Endothelial cell (in vitro differentiated cells): ENCODE measurements at regions not wholly inside any gene's neighbourhood (a gene's known extent, or its start where the extent isn't known, plus 50 kb on each side); places are given as distances from the start of the nearest gene placed in this dataset.

Source experiments
- DNase-seq: peaks from one replicate; pipeline ENCODE4 v3.0.0; 2021; ENCODE audit warnings: low spot score
- H3K27ac Mint-ChIP-seq: one replicate; pipeline ENCODE4 v1.8.0; 2021; ENCODE audit warnings: mixed read lengths, inconsistent platforms; ENCODE audit not compliant: unreplicated experiment
- H3K27me3 Mint-ChIP-seq: one replicate; pipeline ENCODE4 v1.8.0; 2021; ENCODE audit warnings: mild to moderate bottlenecking, moderate library complexity, mixed read lengths, inconsistent platforms; ENCODE audit not compliant: unreplicated experiment
- H3K36me3 Mint-ChIP-seq: one replicate; pipeline ENCODE4 v1.8.0; 2021; ENCODE audit warnings: mild to moderate bottlenecking, low read depth, mixed read lengths, inconsistent platforms; ENCODE audit not compliant: unreplicated experiment
- H3K4me1 Mint-ChIP-seq: one replicate; pipeline ENCODE4 v1.8.0; 2021; ENCODE audit warnings: mild to moderate bottlenecking, mixed read lengths, inconsistent platforms; ENCODE audit not compliant: unreplicated experiment
- H3K4me3 Mint-ChIP-seq: one replicate; pipeline ENCODE4 v1.8.0; 2021; ENCODE audit warnings: mild to moderate bottlenecking, mixed read lengths, inconsistent platforms; ENCODE audit not compliant: unreplicated experiment
- H3K9me3 Mint-ChIP-seq: one replicate; pipeline ENCODE4 v1.8.0; 2021; ENCODE audit warnings: mixed read lengths, inconsistent platforms; ENCODE audit not compliant: unreplicated experiment
- TF ChIP-seq, protein P1 (sequence below): fragments of 200-600 bp; sonication (generic); IDR thresholded peaks from one replicate; pipeline ENCODE4 v1.5.0; 2021; ENCODE audit warnings: antibody characterized with exemption; ENCODE audit not compliant: unreplicated experiment

DNA sequence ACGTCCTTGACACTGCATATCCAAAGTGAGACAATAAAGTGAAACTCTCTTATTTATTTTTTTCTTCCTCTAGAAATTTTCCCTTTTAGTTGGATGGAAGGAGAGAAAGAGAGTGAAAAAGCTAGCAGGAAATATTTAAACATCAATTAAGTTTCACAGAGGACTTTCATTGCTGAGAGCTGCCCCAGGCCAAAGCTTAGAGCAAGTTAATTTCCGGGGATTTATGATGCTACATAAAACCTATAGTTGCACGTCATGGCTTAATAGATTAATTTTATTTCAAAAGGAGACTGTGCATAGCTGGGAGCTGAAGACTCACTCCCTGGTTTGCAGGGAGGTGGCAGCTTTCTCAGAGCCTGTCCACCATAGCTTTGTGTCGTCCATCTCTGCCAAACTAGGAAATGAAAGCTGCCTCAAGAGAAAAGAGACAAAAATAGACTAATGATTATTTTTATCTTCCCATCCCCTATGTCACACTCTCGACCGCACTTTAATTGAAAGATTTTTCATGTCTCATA, 323.3 kb upstream of the RAB6C start:
- no peaks in the 10 kb centered on the region for H3K36me3 Mint-ChIP-seq
- DNase-seq, result no peak
- no peaks in the 10 kb centered on the region for H3K4me1 Mint-ChIP-seq
- H3K27ac Mint-ChIP-seq, result no peak overlapping the region
- TF ChIP-seq, protein P1, sequence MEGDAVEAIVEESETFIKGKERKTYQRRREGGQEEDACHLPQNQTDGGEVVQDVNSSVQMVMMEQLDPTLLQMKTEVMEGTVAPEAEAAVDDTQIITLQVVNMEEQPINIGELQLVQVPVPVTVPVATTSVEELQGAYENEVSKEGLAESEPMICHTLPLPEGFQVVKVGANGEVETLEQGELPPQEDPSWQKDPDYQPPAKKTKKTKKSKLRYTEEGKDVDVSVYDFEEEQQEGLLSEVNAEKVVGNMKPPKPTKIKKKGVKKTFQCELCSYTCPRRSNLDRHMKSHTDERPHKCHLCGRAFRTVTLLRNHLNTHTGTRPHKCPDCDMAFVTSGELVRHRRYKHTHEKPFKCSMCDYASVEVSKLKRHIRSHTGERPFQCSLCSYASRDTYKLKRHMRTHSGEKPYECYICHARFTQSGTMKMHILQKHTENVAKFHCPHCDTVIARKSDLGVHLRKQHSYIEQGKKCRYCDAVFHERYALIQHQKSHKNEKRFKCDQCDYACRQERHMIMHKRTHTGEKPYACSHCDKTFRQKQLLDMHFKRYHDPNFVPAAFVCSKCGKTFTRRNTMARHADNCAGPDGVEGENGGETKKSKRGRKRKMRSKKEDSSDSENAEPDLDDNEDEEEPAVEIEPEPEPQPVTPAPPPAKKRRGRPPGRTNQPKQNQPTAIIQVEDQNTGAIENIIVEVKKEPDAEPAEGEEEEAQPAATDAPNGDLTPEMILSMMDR, result no peak
- peaks cover 2% of the 10 kb centered on the region for H3K27me3 Mint-ChIP-seq
- peaks cover 4% of the 10 kb centered on the region for H3K9me3 Mint-ChIP-seq
- H3K4me3 Mint-ChIP-seq, result no peak overlapping the region

GRCh38 chr2:129658430-129658829, 321.0 kb upstream of the RAB6C start:
- H3K27ac Mint-ChIP-seq, result no peak overlapping the region
- TF ChIP-seq, protein P1, result no peak
- peak overlapping the region; percentile 75 for H3K4me3 Mint-ChIP-seq
- H3K27me3 Mint-ChIP-seq, result peaks cover 2% of the 10 kb centered on the region
- no peaks in the 10 kb centered on the region for H3K4me1 Mint-ChIP-seq
- peaks cover 4% of the 10 kb centered on the region for H3K9me3 Mint-ChIP-seq
- H3K36me3 Mint-ChIP-seq, result no peaks in the 10 kb centered on the region
- DNase-seq, result no peak

- no peak for DNase-seq
- Mint-ChIP-seq H3K9me3 (peaks cover 4% of the 10 kb centered on the region), H3K27me3 (no peaks in the 10 kb centered on the region), H3K36me3 (no peaks in the 10 kb centered on the region), H3K4me1 (no peaks in the 10 kb centered on the region), H3K4me3 (no peak overlapping the region), H3K27ac (no peak overlapping the region)
- TF ChIP-seq, protein P1, result no peak
Observed at GRCh38 chr2:129661935-129662334, 317.5 kb upstream of the RAB6C start.

GRCh38 chr2:129667577-129667976, 311.9 kb upstream of the RAB6C start:
- H3K36me3 Mint-ChIP-seq, result no peaks in the 10 kb centered on the region
- H3K4me3 Mint-ChIP-seq, result no peak overlapping the region
- H3K9me3 Mint-ChIP-seq, result no peaks in the 10 kb centered on the region
- no peaks in the 10 kb centered on the region for H3K4me1 Mint-ChIP-seq
- H3K27ac Mint-ChIP-seq, result no peak overlapping the region
- no peak for DNase-seq
- H3K27me3 Mint-ChIP-seq, result no peaks in the 10 kb centered on the region
- TF ChIP-seq, protein P1, result no peak

GRCh38 chr2:129672521-129672920, 306.9 kb upstream of the RAB6C start:
- no peak overlapping the region for H3K4me3 Mint-ChIP-seq
- H3K27ac Mint-ChIP-seq, result no peak overlapping the region
- TF ChIP-seq, protein P1, result no peak
- no peaks in the 10 kb centered on the region for H3K9me3 Mint-ChIP-seq
- no peak for DNase-seq
- no peaks in the 10 kb centered on the region for H3K36me3 Mint-ChIP-seq
- H3K27me3 Mint-ChIP-seq, result peaks cover 4% of the 10 kb centered on the region
- no peaks in the 10 kb centered on the region for H3K4me1 Mint-ChIP-seq
